Limb (tissue), 2 donors: ENCODE measurements at regions not wholly inside any gene's neighbourhood (a gene's known extent, or its start where the extent isn't known, plus 50 kb on each side); places are given as distances from the start of the nearest gene placed in this dataset.

Experiments used
- DNase-seq, 2 donors: peaks; one replicate each; pipeline ENCODE4 v3.0.0-alpha.2; 2016; ENCODE audit errors: extremely low spot score in 2 of 2

GRCh38 chr2:57793310-57793709 is 253.3 kb upstream of the VRK2 start:
- DNase-seq, result no peak

DNA sequence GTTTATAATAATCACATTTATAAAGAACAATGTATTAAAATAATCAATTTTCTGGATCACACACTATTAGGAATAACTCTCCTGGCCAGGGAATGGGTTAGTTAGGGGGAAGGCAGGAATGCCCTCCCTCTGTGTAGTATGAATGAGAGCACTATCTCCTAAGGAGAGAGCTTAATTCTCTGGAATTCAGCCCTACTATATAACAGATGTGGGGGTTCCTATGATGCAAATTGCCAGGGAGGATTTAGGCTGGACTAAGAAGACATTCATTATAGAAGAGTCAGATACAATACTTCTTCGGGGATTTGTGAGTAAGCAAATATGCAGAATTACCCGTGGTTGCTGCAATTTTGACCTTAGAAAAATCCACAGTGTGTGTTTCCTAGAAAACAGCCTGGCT is 250.1 kb upstream of the VRK2 start:
- DNase-seq, result no peak

- no peak for DNase-seq
These were observed 248.3 kb upstream of the VRK2 start for GRCh38 chr2:57798346-57798745.

- no peak for DNase-seq
These were observed 244.4 kb upstream of the VRK2 start for GRCh38 chr2:57802243-57802642.

- no peak for DNase-seq
These were observed 241.6 kb upstream of the VRK2 start for GRCh38 chr2:57804971-57805370.

GRCh38 chr2:57806449-57806968 is 240.1 kb upstream of the VRK2 start:
- no peak for DNase-seq

GRCh38 chr2:57809230-57809629 is 237.4 kb upstream of the VRK2 start:
- no peak for DNase-seq

GRCh38 chr2:57821088-57821487 is 225.5 kb upstream of the VRK2 start:
- DNase-seq, result no peak

DNA sequence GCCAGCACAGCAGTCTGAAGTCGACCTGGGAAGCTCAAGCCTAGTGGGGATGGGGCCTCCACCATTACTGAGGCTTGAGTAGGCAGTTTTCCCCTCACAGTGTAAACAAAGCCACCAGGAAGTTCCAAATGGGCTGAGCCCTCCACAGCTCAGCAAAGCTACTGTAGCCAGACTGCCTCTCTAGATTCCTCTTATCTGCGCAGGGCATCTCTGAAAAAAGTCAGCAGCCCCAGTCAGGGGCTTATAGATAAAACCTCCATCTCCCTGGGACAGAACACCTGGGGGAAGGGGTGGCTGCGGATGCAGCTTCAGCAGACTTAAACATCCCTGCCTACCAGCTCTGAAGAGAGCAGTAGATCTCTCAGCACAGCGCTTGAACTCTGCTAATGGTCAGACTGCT is 218.4 kb upstream of the VRK2 start:
- DNase-seq, result no peak

- no peak for DNase-seq
These were observed 211.9 kb upstream of the VRK2 start for GRCh38 chr2:57834666-57835065.

DNA sequence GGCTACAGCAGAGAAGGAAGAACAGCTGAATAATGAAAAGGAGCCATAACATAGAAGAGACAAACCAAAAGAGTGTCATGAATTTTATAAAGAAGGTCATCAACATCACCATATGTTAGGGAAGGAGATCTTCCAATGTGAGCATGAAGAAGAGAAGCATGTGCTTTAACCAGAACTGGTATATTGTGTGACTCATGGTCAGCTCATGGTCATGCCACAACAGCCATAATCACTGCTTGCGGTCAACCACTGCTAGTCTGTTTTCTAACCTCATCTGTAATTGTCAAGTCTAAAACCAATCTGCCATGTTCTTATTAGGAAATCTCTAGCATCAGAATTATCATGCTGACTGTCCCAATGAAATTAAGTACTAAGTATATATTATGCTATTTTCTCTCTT is 204.1 kb upstream of the VRK2 start:
- no peak for DNase-seq

DNA sequence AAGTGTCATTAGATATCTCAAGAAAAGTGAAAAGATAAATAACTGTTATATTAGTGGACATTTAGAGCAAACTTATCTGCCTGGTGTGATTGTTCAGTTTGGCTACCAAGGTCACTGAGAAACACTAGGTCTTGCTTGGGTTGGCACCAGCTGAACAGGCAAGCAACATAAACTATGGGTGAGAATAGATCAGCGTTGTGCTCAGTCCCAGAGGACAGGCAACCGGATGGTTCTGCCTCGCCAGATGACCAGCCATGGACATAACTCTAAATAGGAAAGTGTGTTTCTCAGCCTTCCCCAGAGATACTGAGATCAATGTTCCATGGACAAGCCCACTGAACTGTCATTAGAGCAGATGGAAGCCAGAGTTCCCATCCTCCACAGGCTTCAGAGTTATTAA is 203.4 kb upstream of the VRK2 start:
- no peak for DNase-seq

- no peak for DNase-seq
These were observed 197.9 kb upstream of the VRK2 start for GRCh38 chr2:57848723-57849122.

- DNase-seq, result no peak
These were observed 196.8 kb upstream of the VRK2 start for GRCh38 chr2:57849843-57850242.

- DNase-seq, result no peak
These were observed 196.0 kb upstream of the VRK2 start for GRCh38 chr2:57850415-57851130.

DNA sequence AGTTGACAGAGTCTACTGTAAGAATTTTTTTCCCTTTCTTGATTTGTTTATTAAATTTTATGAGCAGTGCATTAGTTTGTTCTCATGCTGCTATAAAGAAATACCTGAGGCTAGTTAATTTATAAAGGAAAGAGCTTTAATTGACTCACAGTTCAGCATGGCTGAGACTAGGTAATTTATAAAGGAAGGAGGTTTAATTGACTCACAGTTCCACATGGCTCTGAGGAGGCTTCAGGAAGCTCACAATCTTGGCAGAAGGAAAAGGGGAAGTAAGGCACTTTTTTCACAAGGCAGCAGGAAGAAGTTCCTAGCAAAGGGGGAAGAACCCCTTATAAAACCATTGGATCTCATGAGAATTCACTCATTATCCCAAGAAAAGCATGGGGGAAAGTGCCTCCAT is 191.4 kb upstream of the VRK2 start:
- DNase-seq, result no peak

DNA sequence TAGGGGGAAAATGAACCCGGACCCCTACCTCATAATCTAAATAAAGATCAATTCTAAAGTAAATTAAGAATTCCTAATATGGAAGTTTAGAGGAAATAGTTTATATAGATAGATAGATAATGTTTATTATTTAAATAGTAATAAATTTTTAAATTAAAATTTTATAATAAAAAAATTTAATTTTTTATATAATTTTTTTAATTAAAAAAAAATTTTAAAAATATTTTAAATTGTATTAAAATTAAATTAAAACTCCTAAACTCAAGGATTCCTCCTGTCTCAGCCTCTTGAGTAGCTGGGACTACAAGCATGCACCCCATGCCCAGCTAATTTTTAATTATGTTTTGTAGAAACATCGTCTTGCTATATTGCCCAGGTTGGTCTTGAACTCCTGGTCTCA is 186.9 kb upstream of the VRK2 start:
- DNase-seq, result no peak

DNA sequence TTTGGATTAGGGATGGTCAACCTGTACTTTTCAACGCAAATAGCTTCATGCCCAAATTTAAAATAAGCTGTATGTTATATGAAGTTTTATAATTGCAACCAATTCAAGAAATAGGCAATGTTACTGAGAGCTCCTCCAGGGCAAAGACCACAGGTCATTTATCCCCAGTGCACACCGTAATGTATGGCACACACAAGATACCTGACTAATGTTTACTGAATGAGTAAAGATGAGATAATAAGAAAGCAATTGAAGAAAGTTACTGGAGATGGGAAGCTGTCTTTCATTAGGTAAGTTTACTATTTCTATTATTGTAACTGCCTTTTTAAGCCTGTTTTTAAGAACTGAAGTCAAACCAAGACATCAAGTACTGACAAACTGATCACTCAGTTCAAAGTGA is 184.5 kb upstream of the VRK2 start:
- DNase-seq, result no peak

GRCh38 chr2:57862727-57863126 is 183.9 kb upstream of the VRK2 start:
- DNase-seq, result no peak

DNA sequence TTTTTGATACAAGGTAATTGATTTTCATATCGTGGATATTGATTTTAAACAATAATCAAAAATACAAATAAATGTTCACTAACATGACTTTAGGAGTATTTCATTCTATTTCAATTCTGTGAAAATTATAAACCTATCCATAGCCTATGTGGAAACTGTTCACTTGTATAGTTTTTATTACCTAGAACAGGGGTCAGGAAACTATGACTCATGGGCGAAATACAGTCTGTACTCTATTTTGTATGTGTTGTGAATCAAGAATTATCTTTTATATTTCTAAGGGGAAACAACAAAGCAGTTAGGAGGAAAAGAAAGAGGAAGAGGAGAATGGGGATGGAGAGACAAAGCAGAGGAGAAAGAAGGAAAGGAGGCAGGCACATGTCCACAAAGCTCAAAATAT is 181.7 kb upstream of the VRK2 start:
- DNase-seq, result no peak

DNA sequence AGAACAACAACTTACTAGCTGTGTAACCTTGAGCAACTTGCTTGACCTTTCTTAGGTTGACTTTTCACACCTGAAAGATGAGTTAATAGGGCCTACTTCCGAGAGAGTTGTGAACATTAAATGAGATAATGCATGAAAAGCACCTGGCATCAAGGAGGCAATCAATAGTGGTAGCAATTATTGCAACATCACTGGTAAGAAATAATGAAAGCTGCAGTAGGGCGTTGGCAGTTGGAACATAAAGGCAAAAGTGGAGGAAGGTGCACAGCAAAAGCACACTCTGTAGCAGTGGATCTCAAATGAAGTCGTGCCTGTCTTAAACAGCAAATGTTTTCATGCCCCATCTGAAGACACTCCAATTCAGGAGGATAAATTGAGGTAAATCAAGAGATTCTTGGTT is 178.9 kb upstream of the VRK2 start:
- no peak for DNase-seq

- no peak for DNase-seq
These were observed 177.9 kb upstream of the VRK2 start for GRCh38 chr2:57868619-57869139.

DNA sequence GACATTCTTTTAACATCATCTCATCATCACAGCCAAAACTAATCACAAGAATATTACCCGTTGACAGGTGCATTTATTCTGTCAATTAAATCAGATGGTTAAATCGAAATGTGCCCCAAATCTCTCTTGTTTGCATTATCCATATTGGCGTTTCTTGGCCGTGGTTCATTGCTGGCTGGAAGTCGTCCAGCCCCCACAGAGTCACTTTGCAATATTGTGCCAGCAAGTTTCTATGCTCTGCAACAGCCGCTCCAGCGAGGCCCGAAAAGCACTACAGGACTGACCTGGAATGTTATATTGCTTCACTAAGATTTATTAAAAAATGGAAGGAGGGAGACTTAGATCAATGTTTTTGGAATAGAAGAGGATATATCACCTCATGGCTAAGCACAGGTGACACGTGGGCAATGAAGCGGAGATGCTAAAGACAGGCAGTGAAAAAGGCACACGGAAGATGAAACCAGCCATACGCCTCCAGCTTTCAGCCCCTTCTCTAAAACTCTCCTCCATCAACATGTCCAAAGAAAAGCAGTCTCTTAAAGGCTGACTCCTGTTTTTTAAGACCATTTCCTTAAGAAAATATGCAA is 176.8 kb upstream of the VRK2 start:
- DNase-seq, result no peak
